ENCODE measurements at regions not wholly inside any gene's neighbourhood (a gene's known extent, or its start where the extent isn't known, plus 50 kb on each side); places are given as distances from the start of the nearest gene placed in this dataset.

GRCh38 chr2:219820767-219821166 lies 193.3 kb downstream of the SLC4A3 start (continued):
- TF ChIP-seq DDIT3 (CRISPR knock-in tag; IDR thresholded peaks at IDR 0.05), result no peak

- no peak overlapping the region for H3K27ac ChIP-seq (ENCODE audit: extremely low read length, insufficient read depth, low read length)
- no peaks in the 10 kb centered on the region for H3K79me2 ChIP-seq (ENCODE audit: insufficient read depth, low read length)
- H3K4me2 ChIP-seq (ENCODE audit: low read depth, low read length), result no peak overlapping the region
- no peak overlapping the region for H3K9ac ChIP-seq (ENCODE audit: insufficient read depth, low read depth, low read length)
- 16% methylated on average over 7 of the region's 7 CpGs for WGBS (ENCODE audit: low lambda C conversion rate)
- no peaks in the 10 kb centered on the region for H3K4me1 ChIP-seq (ENCODE audit: insufficient read depth, low read length)
- peaks cover 6% of the 10 kb centered on the region; the same call in 1 of the 2 replicates for H3K9me3 ChIP-seq (ENCODE audit: low read length)
- in situ Hi-C loops (cut with HindIII; ENCODE audit: extremely low pct_ligation_motif_present, low pct_unique_long_range_greater_than_20kb), result no loop called here
- FAIRE-seq (no peak), ATAC-seq (no peak), DNase-seq (ENCODE audit: low spot score) (no peak)
- intact Hi-C loops (cut with micrococcal nuclease; ENCODE audit: unreplicated experiment), result no loop called here
- CTCF ChIA-PET (ENCODE audit: low intra/inter-chr PET ratio, low total read pairs), result no interaction called here
- H3K36me3 ChIP-seq (replicated peaks in 1 of 2; ENCODE audit: control insufficient read depth in 1 of 2, insufficient read depth in 2 of 2, low read length in 2 of 2), result no peaks in the 10 kb centered on the region
- H3K27me3 ChIP-seq (ENCODE audit: control insufficient read depth in 1 of 2, insufficient read depth in 2 of 2, low read length in 2 of 2), result peaks cover 0 to 37% of the 10 kb centered on the region in 2 experiments; a peak in 3 of 5 replicates
- no peak overlapping the region for H3K4me3 ChIP-seq (replicated peaks in 1 of 3; ENCODE audit: insufficient read depth in 1 of 3, low read depth in 2 of 3, low read length in 3 of 3)
- no TSS peak for BruUV-seq (replicated peaks)
- POLR2A ChIA-PET, result no interaction called here
- H4K20me1 ChIP-seq (ENCODE audit: insufficient read depth, low read length), result no peaks in the 10 kb centered on the region
- no peak overlapping the region for H2AFZ ChIP-seq (ENCODE audit: low read length)
- no peak for TF ChIP-seq RFX1 (IDR thresholded peaks at IDR 0.05)
- TF ChIP-seq ZBTB43 (CRISPR knock-in tag; conservative IDR thresholded peaks at IDR 0.05), result no peak
- TF ChIP-seq ZNF678 (CRISPR knock-in tag; IDR thresholded peaks at IDR 0.05), result no peak
- TF ChIP-seq CTCF (CRISPR knock-in tag; IDR thresholded peaks at IDR 0.05), result no peak
- TF ChIP-seq SIX1 (CRISPR knock-in tag; IDR thresholded peaks at IDR 0.05; ENCODE audit: borderline replicate concordance), result no peak
- no peak for TF ChIP-seq CCDC6 (CRISPR knock-in tag; IDR thresholded peaks at IDR 0.05)
- TF ChIP-seq ZNF253 (CRISPR knock-in tag; IDR thresholded peaks at IDR 0.05; ENCODE audit: borderline replicate concordance), result no peak
- no peak for TF ChIP-seq MXD3 (CRISPR knock-in tag; IDR thresholded peaks at IDR 0.05)
- TF ChIP-seq PHF20 (CRISPR knock-in tag; IDR thresholded peaks at IDR 0.05), result no peak
- TF ChIP-seq NFATC3 (CRISPR knock-in tag; IDR thresholded peaks at IDR 0.05), result no peak
- TF ChIP-seq ZNF556 (CRISPR knock-in tag; IDR thresholded peaks at IDR 0.05; ENCODE audit: borderline replicate concordance), result no peak
- no peak for TF ChIP-seq ZBTB44 (CRISPR knock-in tag; IDR thresholded peaks at IDR 0.05)
- TF ChIP-seq ZNF24 (IDR thresholded peaks at IDR 0.05), result no peak
- TF ChIP-seq ZNF354B (CRISPR knock-in tag; IDR thresholded peaks at IDR 0.05), result no peak
- TF ChIP-seq ELF1 (CRISPR knock-in tag; IDR thresholded peaks at IDR 0.05), result no peak
Observed at GRCh38 chr2:219823574-219823973, 196.1 kb downstream of the SLC4A3 start.
